GM21423 (cell line): ENCODE measurements at regions not wholly inside any gene's neighbourhood (a gene's known extent, or its start where the extent isn't known, plus 50 kb on each side); places are given as distances from the start of the nearest gene placed in this dataset.

ENCODE experiments used
- ATAC-seq: cut with Tn5 transposase; IDR thresholded peaks from one replicate; pipeline ENCODE4 v1.9.1; 2021; ENCODE audit warnings: mild to moderate bottlenecking, moderate library complexity; ENCODE audit not compliant: unreplicated experiment

GRCh38 chr6:144646093-144647056, 361.2 kb downstream of the UTRN start:
- ATAC-seq = no peak

- no peak for ATAC-seq
Observed at GRCh38 chr6:144647406-144647964, 362.4 kb downstream of the UTRN start.

- no peak for ATAC-seq
Observed at GRCh38 chr6:144647971-144648651, 363.0 kb downstream of the UTRN start.

- no peak for ATAC-seq
Observed at GRCh38 chr6:144649085-144649484, 363.9 kb downstream of the UTRN start.

- ATAC-seq = no peak
Observed at GRCh38 chr6:144651234-144651633, 366.1 kb downstream of the UTRN start.

GRCh38 chr6:144652292-144652891, 367.3 kb downstream of the UTRN start:
- ATAC-seq = no peak

- peak; percentile 91 for ATAC-seq
Observed at GRCh38 chr6:144653885-144654505, 368.9 kb downstream of the UTRN start.

GRCh38 chr6:144654506-144654905, 369.4 kb downstream of the UTRN start:
- peak; percentile 2 for ATAC-seq

GRCh38 chr6:144655376-144655775, 370.2 kb downstream of the UTRN start:
- ATAC-seq = no peak

GRCh38 chr6:144657691-144658090, 372.6 kb downstream of the UTRN start:
- no peak for ATAC-seq

- peak; percentile 77 for ATAC-seq
Observed at GRCh38 chr6:144659202-144660182, 374.4 kb downstream of the UTRN start.

GRCh38 chr6:144660561-144661115, 375.5 kb downstream of the UTRN start:
- ATAC-seq = no peak

GRCh38 chr6:144661116-144661806, 376.1 kb downstream of the UTRN start:
- no peak for ATAC-seq

- ATAC-seq = no peak
Observed at GRCh38 chr6:144662812-144663365, 377.8 kb downstream of the UTRN start.

- no peak for ATAC-seq
Observed at GRCh38 chr6:144664281-144664680, 379.1 kb downstream of the UTRN start.

GRCh38 chr6:144664947-144665346, 379.8 kb downstream of the UTRN start:
- no peak for ATAC-seq

- no peak for ATAC-seq
Observed at GRCh38 chr6:144665932-144666450, 380.9 kb downstream of the UTRN start.

GRCh38 chr6:144666781-144667180, 381.6 kb downstream of the UTRN start:
- no peak for ATAC-seq
